ENCODE measurements at regions not wholly inside any gene's neighbourhood (a gene's known extent, or its start where the extent isn't known, plus 50 kb on each side); places are given as distances from the start of the nearest gene placed in this dataset.

DNA sequence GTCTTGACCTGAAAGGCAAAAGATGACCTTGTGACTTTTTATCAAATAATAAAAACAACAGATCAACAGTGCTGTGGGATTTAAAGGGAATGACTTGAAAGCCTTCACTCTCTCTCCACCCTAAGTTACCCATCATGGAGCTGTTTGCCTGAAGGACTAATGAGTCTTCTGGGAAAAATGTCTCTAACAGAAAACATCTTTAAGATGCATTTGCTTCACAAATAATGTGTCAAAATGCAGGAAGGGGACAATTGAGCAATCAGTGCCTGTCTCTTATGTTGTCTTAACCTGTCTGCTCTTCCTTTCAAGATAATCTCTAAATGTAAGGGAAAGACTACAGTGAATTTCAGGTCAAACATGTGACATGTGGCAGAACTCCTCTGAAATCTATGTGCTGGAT, 766.6 kb downstream of the PDHA2 start:
- Histone ChIP-seq H3K4me2 (ENCODE audit: low read length) (no peak overlapping the region), H3K4me3 (ENCODE audit: low read depth, low read length, poor library complexity, severe bottlenecking) (no peak overlapping the region), H3K9me3 (ENCODE audit: low read length) (no peaks in the 10 kb centered on the region), H4K20me1 (ENCODE audit: insufficient read depth, low read length) (no peaks in the 10 kb centered on the region), H3K36me3 (ENCODE audit: insufficient read depth, low read length) (no peaks in the 10 kb centered on the region), H3K27ac (ENCODE audit: low read depth, low read length, poor library complexity, severe bottlenecking) (no peak overlapping the region), H3K79me2 (ENCODE audit: insufficient read depth, low read length) (no peaks in the 10 kb centered on the region), H3F3A (ENCODE audit: insufficient read depth, low read length) (no peaks in the 10 kb centered on the region), H2AFZ (ENCODE audit: low read length) (no peak overlapping the region), H3K27me3 (ENCODE audit: insufficient read depth, low read length) (no peaks in the 10 kb centered on the region), H3K9ac (ENCODE audit: low read length) (no peak overlapping the region), H3K4me1 (ENCODE audit: insufficient read depth, low read length, severe bottlenecking) (no peaks in the 10 kb centered on the region), H3K9me2 (ENCODE audit: low read depth, low read length) (no peaks in the 10 kb centered on the region)
- no peak for TF ChIP-seq EZH2 (IDR thresholded peaks at IDR 0.05; ENCODE audit: borderline replicate concordance, low read length)
- TF ChIP-seq, protein P1, sequence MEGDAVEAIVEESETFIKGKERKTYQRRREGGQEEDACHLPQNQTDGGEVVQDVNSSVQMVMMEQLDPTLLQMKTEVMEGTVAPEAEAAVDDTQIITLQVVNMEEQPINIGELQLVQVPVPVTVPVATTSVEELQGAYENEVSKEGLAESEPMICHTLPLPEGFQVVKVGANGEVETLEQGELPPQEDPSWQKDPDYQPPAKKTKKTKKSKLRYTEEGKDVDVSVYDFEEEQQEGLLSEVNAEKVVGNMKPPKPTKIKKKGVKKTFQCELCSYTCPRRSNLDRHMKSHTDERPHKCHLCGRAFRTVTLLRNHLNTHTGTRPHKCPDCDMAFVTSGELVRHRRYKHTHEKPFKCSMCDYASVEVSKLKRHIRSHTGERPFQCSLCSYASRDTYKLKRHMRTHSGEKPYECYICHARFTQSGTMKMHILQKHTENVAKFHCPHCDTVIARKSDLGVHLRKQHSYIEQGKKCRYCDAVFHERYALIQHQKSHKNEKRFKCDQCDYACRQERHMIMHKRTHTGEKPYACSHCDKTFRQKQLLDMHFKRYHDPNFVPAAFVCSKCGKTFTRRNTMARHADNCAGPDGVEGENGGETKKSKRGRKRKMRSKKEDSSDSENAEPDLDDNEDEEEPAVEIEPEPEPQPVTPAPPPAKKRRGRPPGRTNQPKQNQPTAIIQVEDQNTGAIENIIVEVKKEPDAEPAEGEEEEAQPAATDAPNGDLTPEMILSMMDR (IDR thresholded peaks at IDR 0.05; ENCODE audit: low read length) = no peak

- no peaks in the 10 kb centered on the region for H3K79me2 ChIP-seq (ENCODE audit: insufficient read depth, low read length)
- H4K20me1 ChIP-seq (ENCODE audit: insufficient read depth, low read length) = no peaks in the 10 kb centered on the region
- no peaks in the 10 kb centered on the region for H3K27me3 ChIP-seq (ENCODE audit: insufficient read depth, low read length)
- TF ChIP-seq EZH2 (IDR thresholded peaks at IDR 0.05; ENCODE audit: borderline replicate concordance, low read length) = no peak
- TF ChIP-seq, protein P1 (IDR thresholded peaks at IDR 0.05; ENCODE audit: low read length) = no peak
- H3K4me3 ChIP-seq (ENCODE audit: low read depth, low read length, poor library complexity, severe bottlenecking) = no peak overlapping the region
- H3F3A ChIP-seq (ENCODE audit: insufficient read depth, low read length) = no peaks in the 10 kb centered on the region
- H3K9me2 ChIP-seq (ENCODE audit: low read depth, low read length) = no peaks in the 10 kb centered on the region
- no peak overlapping the region for H3K27ac ChIP-seq (ENCODE audit: low read depth, low read length, poor library complexity, severe bottlenecking)
- H2AFZ ChIP-seq (ENCODE audit: low read length) = no peak overlapping the region
- H3K36me3 ChIP-seq (ENCODE audit: insufficient read depth, low read length) = no peaks in the 10 kb centered on the region
- H3K4me2 ChIP-seq (ENCODE audit: low read length) = no peak overlapping the region
- H3K4me1 ChIP-seq (ENCODE audit: insufficient read depth, low read length, severe bottlenecking) = no peaks in the 10 kb centered on the region
- no peak overlapping the region for H3K9ac ChIP-seq (ENCODE audit: low read length)
- H3K9me3 ChIP-seq (ENCODE audit: low read length) = no peaks in the 10 kb centered on the region
Observed at GRCh38 chr4:96626023-96626422, 786.1 kb downstream of the PDHA2 start.

GRCh38 chr4:96630839-96631238, 790.9 kb downstream of the PDHA2 start:
- H3K4me1 ChIP-seq (ENCODE audit: insufficient read depth, low read length, severe bottlenecking) = no peaks in the 10 kb centered on the region
- no peak overlapping the region for H3K27ac ChIP-seq (ENCODE audit: low read depth, low read length, poor library complexity, severe bottlenecking)
- no peak overlapping the region for H3K4me2 ChIP-seq (ENCODE audit: low read length)
- TF ChIP-seq EZH2 (IDR thresholded peaks at IDR 0.05; ENCODE audit: borderline replicate concordance, low read length) = no peak
- TF ChIP-seq, protein P1 (IDR thresholded peaks at IDR 0.05; ENCODE audit: low read length) = no peak
- no peaks in the 10 kb centered on the region for H3K36me3 ChIP-seq (ENCODE audit: insufficient read depth, low read length)
- no peak overlapping the region for H2AFZ ChIP-seq (ENCODE audit: low read length)
- H3K79me2 ChIP-seq (ENCODE audit: insufficient read depth, low read length) = no peaks in the 10 kb centered on the region
- H3F3A ChIP-seq (ENCODE audit: insufficient read depth, low read length) = no peaks in the 10 kb centered on the region
- no peaks in the 10 kb centered on the region for H3K9me3 ChIP-seq (ENCODE audit: low read length)
- no peaks in the 10 kb centered on the region for H3K9me2 ChIP-seq (ENCODE audit: low read depth, low read length)
- no peak overlapping the region for H3K9ac ChIP-seq (ENCODE audit: low read length)
- no peak overlapping the region for H3K4me3 ChIP-seq (ENCODE audit: low read depth, low read length, poor library complexity, severe bottlenecking)
- H4K20me1 ChIP-seq (ENCODE audit: insufficient read depth, low read length) = no peaks in the 10 kb centered on the region
- H3K27me3 ChIP-seq (ENCODE audit: insufficient read depth, low read length) = no peaks in the 10 kb centered on the region
